ENCODE measurements at regions not wholly inside any gene's neighbourhood (a gene's known extent, or its start where the extent isn't known, plus 50 kb on each side); places are given as distances from the start of the nearest gene placed in this dataset.

GRCh38 chr22:23496445-23496833, 83.7 kb downstream of the IGLL1 start:
- Histone ChIP-seq H3K23ac (ENCODE audit: insufficient read length) (no peak overlapping the region), H4K5ac (ENCODE audit: insufficient read length, low read depth, low read length) (no peak overlapping the region), H2BK20ac (ENCODE audit: low read length) (no peak overlapping the region), H3K4me3 (ENCODE audit: extremely low read depth in 1 of 4, insufficient read depth in 2 of 4, low read depth in 3 of 4, low read length in 4 of 4) (no peak overlapping the region), H3K79me1 (ENCODE audit: low read depth, low read length) (no peaks in the 10 kb centered on the region), H3K4me1 (replicated peaks in 1 of 4; ENCODE audit: control insufficient read depth in 3 of 4, insufficient read depth in 4 of 4, low read length in 3 of 4) (peaks cover 0 to 10% (median 6%) of the 10 kb centered on the region in 4 experiments; a peak in 5 of 7 replicates), H2BK15ac (ENCODE audit: low read length) (no peak overlapping the region), H2BK120ac (replicated peaks; ENCODE audit: low read depth, low read length) (no peak overlapping the region), H3K79me2 (ENCODE audit: control insufficient read depth in 1 of 2, insufficient read depth in 2 of 2, low read length in 2 of 2) (no peaks in the 10 kb centered on the region), H3K27ac (ENCODE audit: low read depth, low read length) (no peak overlapping the region), H3K56ac (replicated peaks; ENCODE audit: insufficient read length, low read depth, low read length) (no peak overlapping the region), H3K4me2 (ENCODE audit: insufficient read depth in 1 of 2, low read depth in 2 of 2, low read length in 2 of 2) (no peak overlapping the region), H4K91ac (replicated peaks; ENCODE audit: insufficient read length, low read length) (no peak overlapping the region), H3K9me3 (ENCODE audit: insufficient read depth in 2 of 2, low read depth in 1 of 2, low read length in 1 of 2) (no peaks in the 10 kb centered on the region), H3K36me3 (ENCODE audit: control insufficient read depth in 2 of 4, insufficient read depth in 4 of 4, low read length in 3 of 4) (no peaks in the 10 kb centered on the region), H2AK5ac (ENCODE audit: low read depth, low read length) (no peak overlapping the region), H3K14ac (ENCODE audit: insufficient read length) (no peak overlapping the region), H4K20me1 (replicated peaks in 1 of 2; ENCODE audit: control insufficient read depth in 1 of 2, insufficient read depth in 2 of 2, low read length in 2 of 2) (peaks cover 0 to 2% of the 10 kb centered on the region in 2 experiments), H3K18ac (ENCODE audit: extremely low read depth, low read length) (no peak overlapping the region), H4K8ac (ENCODE audit: extremely low read depth, insufficient read depth, low read length) (no peak overlapping the region; the same call in 1 of the 2 replicates), H3K23me2 (ENCODE audit: low read depth, low read length) (no peaks in the 10 kb centered on the region), H2AFZ (ENCODE audit: low read length) (no peak overlapping the region), H2BK12ac (ENCODE audit: low read depth, low read length) (no peak overlapping the region), H3K9ac (replicated peaks in 1 of 4; ENCODE audit: extremely low read depth in 1 of 4, low read depth in 3 of 4, low read length in 3 of 4) (no peak overlapping the region), H2BK5ac (ENCODE audit: low read depth, low read length) (no peak overlapping the region), H3K4ac (replicated peaks; ENCODE audit: insufficient read length, low read depth, low read length) (no peak overlapping the region), H3K27me3 (replicated peaks in 1 of 4; ENCODE audit: control insufficient read depth in 3 of 4, extremely low read depth in 1 of 4, insufficient read depth in 3 of 4, low read length in 3 of 4) (peaks cover 0 to 5% (median under 1%) of the 10 kb centered on the region in 4 experiments; a peak in 2 of 7 replicates)
- 89% methylated on average over 3 of the region's 3 CpGs; no CpG with 5 or more reads in 1 of the 2 experiments for WGBS, 2 experiments (ENCODE audit: extremely low coverage in 1 of 2, insufficient coverage in 1 of 2, insufficient read length in 1 of 2, insufficient replicate concordance in 2 of 2, low coverage in 1 of 2, low lambda C conversion rate in 2 of 2, missing lambda C conversion rate in 1 of 2)
- FAIRE-seq (no peak), DNase-seq (ENCODE audit: low read depth in 1 of 2, low spot score in 2 of 2) (no peak)
- ChIA-PET POLR2A (ENCODE audit: partially characterized antibody) (no interaction called here), CTCF (ENCODE audit: partially characterized antibody) (interaction anchor here (1.0 kb wide), 1 partner anchor 83 kb away, joined by 3 read pairs; no protein-coding TSS in a partner anchor)
- TF ChIP-seq CBX5 (IDR thresholded peaks at IDR 0.05; ENCODE audit: low read depth, low read length) = no peak
- TF ChIP-seq CTCF (IDR thresholded peaks at IDR 0.05; ENCODE audit: control extremely low read depth in 1 of 3, insufficient read depth in 1 of 3, low read depth in 1 of 3, low read length in 3 of 3) = no peak
- no peak for TF ChIP-seq KDM4A (IDR thresholded peaks at IDR 0.05; ENCODE audit: low read depth, low read length, severe bottlenecking)
- no peak for TF ChIP-seq SP1 (IDR thresholded peaks at IDR 0.05; ENCODE audit: low read depth, low read length)
- TF ChIP-seq BCL11A (IDR thresholded peaks at IDR 0.05; ENCODE audit: low read depth in 2 of 2, low read length in 2 of 2) = no peak
- TF ChIP-seq NRF1 (IDR thresholded peaks at IDR 0.05; ENCODE audit: low read depth, low read length) = no peak
- TF ChIP-seq CHD1 (IDR thresholded peaks at IDR 0.05; ENCODE audit: low read depth, low read length) = no peak
- TF ChIP-seq RFX5 (IDR thresholded peaks at IDR 0.05; ENCODE audit: borderline replicate concordance, low read depth, low read length) = no peak

All from H1 (cell line).